ENCODE measurements at regions not wholly inside any gene's neighbourhood (a gene's known extent, or its start where the extent isn't known, plus 50 kb on each side); places are given as distances from the start of the nearest gene placed in this dataset.

- no peak for DNase-seq (ENCODE audit: low read depth, low spot score)
- no peak overlapping the region for H3K4me3 ChIP-seq (ENCODE audit: low read length)
Observed at GRCh38 chr16:56097306-56097705, 94.0 kb upstream of the GNAO1 start.

GRCh38 chr16:56094231-56094630 lies 97.1 kb upstream of the GNAO1 start:
- no peak for DNase-seq (ENCODE audit: low read depth, low spot score)

GRCh38 chr16:56093055-56093454 lies 98.2 kb upstream of the GNAO1 start:
- no peak overlapping the region for H3K4me3 ChIP-seq (ENCODE audit: low read length)
- no peak for DNase-seq (ENCODE audit: low read depth, low spot score)

More at GRCh38 chr16:56094231-56094630, 97.1 kb upstream of the GNAO1 start:
- H3K4me3 ChIP-seq (ENCODE audit: low read length), result no peak overlapping the region

GRCh38 chr16:56090076-56090475 lies 101.2 kb upstream of the GNAO1 start:
- DNase-seq (ENCODE audit: low read depth, low spot score), result no peak
- H3K4me3 ChIP-seq (ENCODE audit: low read length), result no peak overlapping the region

GRCh38 chr16:56087626-56088025 lies 103.7 kb upstream of the GNAO1 start:
- DNase-seq (ENCODE audit: low read depth, low spot score), result no peak
- H3K4me3 ChIP-seq (ENCODE audit: low read length), result no peak overlapping the region

- no peak for DNase-seq (ENCODE audit: low read depth, low spot score)
- H3K4me3 ChIP-seq (ENCODE audit: low read length), result no peak overlapping the region
Observed at GRCh38 chr16:56081371-56081770, 109.9 kb upstream of the GNAO1 start.

GRCh38 chr16:56075732-56076388 lies 115.4 kb upstream of the GNAO1 start:
- DNase-seq (ENCODE audit: low read depth, low spot score), result no peak

GRCh38 chr16:56073508-56073907 lies 117.8 kb upstream of the GNAO1 start:
- H3K4me3 ChIP-seq (ENCODE audit: low read length), result no peak overlapping the region
- no peak for DNase-seq (ENCODE audit: low read depth, low spot score)

More at GRCh38 chr16:56075732-56076388, 115.4 kb upstream of the GNAO1 start:
- no peak overlapping the region for H3K4me3 ChIP-seq (ENCODE audit: low read length)

- DNase-seq (ENCODE audit: low read depth, low spot score), result no peak
- no peak overlapping the region for H3K4me3 ChIP-seq (ENCODE audit: low read length)
Observed at GRCh38 chr16:56072096-56072495, 119.2 kb upstream of the GNAO1 start.

GRCh38 chr16:56068816-56069215 lies 122.5 kb upstream of the GNAO1 start:
- H3K4me3 ChIP-seq (ENCODE audit: low read length), result no peak overlapping the region
- no peak for DNase-seq (ENCODE audit: low read depth, low spot score)

GRCh38 chr16:56068314-56068713 lies 123.0 kb upstream of the GNAO1 start:
- no peak overlapping the region for H3K4me3 ChIP-seq (ENCODE audit: low read length)
- DNase-seq (ENCODE audit: low read depth, low spot score), result no peak

- H3K4me3 ChIP-seq (ENCODE audit: low read length), result no peak overlapping the region
- no peak for DNase-seq (ENCODE audit: low read depth, low spot score)
Observed at GRCh38 chr16:56067406-56067805, 123.9 kb upstream of the GNAO1 start.

- DNase-seq (ENCODE audit: low read depth, low spot score), result no peak
- no peak overlapping the region for H3K4me3 ChIP-seq (ENCODE audit: low read length)
Observed at GRCh38 chr16:56066617-56067016, 124.7 kb upstream of the GNAO1 start.

- no peak overlapping the region for H3K4me3 ChIP-seq (ENCODE audit: low read length)
- DNase-seq (ENCODE audit: low read depth, low spot score), result no peak
Observed at GRCh38 chr16:56063111-56063510, 128.2 kb upstream of the GNAO1 start.

- no peak overlapping the region for H3K4me3 ChIP-seq (ENCODE audit: low read length)
- DNase-seq (ENCODE audit: low read depth, low spot score), result no peak
Observed at GRCh38 chr16:56057151-56057550, 134.1 kb upstream of the GNAO1 start.

- no peak overlapping the region for H3K4me3 ChIP-seq (ENCODE audit: low read length)
Observed at GRCh38 chr16:56050916-56051315, 140.4 kb upstream of the GNAO1 start.

GRCh38 chr16:56048425-56049105 lies 142.7 kb upstream of the GNAO1 start:
- DNase-seq (ENCODE audit: low read depth, low spot score), result no peak
- H3K4me3 ChIP-seq (ENCODE audit: low read length), result no peak overlapping the region

More at GRCh38 chr16:56050916-56051315, 140.4 kb upstream of the GNAO1 start:
- DNase-seq (ENCODE audit: low read depth, low spot score), result no peak

- no peak overlapping the region for H3K4me3 ChIP-seq (ENCODE audit: low read length)
- DNase-seq (ENCODE audit: low read depth, low spot score), result no peak
Observed at GRCh38 chr16:56047307-56048234, 143.7 kb upstream of the GNAO1 start.

GRCh38 chr16:56042416-56042815 lies 148.9 kb upstream of the GNAO1 start:
- DNase-seq (ENCODE audit: low read depth, low spot score), result no peak
- H3K4me3 ChIP-seq (ENCODE audit: low read length), result no peak overlapping the region
